ENCODE measurements at regions not wholly inside any gene's neighbourhood (a gene's known extent, or its start where the extent isn't known, plus 50 kb on each side); places are given as distances from the start of the nearest gene placed in this dataset.

- no peak for TF ChIP-seq E2F4 (CRISPR knock-in tag; IDR thresholded peaks at IDR 0.05; ENCODE audit: borderline replicate concordance, low read depth)
- no peak for TF ChIP-seq HMGXB4 (CRISPR knock-in tag; IDR thresholded peaks at IDR 0.05)
- TF ChIP-seq ZNF232 (CRISPR knock-in tag; IDR thresholded peaks at IDR 0.05), result no peak
- no peak for TF ChIP-seq CTCF (IDR thresholded peaks at IDR 0.05)
- no peak for TF ChIP-seq NFYB (CRISPR knock-in tag; conservative IDR thresholded peaks at IDR 0.05; ENCODE audit: low read depth)
- no peak for TF ChIP-seq SMAD3 (CRISPR knock-in tag; IDR thresholded peaks at IDR 0.05; ENCODE audit: borderline replicate concordance)
- no peak for TF ChIP-seq FOXP4 (CRISPR knock-in tag; IDR thresholded peaks at IDR 0.05)
- TF ChIP-seq IRF1 (CRISPR knock-in tag; IDR thresholded peaks at IDR 0.05), result no peak
- no peak for TF ChIP-seq TEAD4 (CRISPR knock-in tag; IDR thresholded peaks at IDR 0.05)
- TF ChIP-seq SP1 (CRISPR knock-in tag; conservative IDR thresholded peaks at IDR 0.05), result no peak
- TF ChIP-seq USF1 (CRISPR knock-in tag; IDR thresholded peaks at IDR 0.05), result no peak
Measured at GRCh38 chr13:59279028-59279427, 884.7 kb downstream of the DIAPH3 start.

Measured in WTC11 (cell line).